ENCODE measurements at regions not wholly inside any gene's neighbourhood (a gene's known extent, or its start where the extent isn't known, plus 50 kb on each side); places are given as distances from the start of the nearest gene placed in this dataset.

DNA sequence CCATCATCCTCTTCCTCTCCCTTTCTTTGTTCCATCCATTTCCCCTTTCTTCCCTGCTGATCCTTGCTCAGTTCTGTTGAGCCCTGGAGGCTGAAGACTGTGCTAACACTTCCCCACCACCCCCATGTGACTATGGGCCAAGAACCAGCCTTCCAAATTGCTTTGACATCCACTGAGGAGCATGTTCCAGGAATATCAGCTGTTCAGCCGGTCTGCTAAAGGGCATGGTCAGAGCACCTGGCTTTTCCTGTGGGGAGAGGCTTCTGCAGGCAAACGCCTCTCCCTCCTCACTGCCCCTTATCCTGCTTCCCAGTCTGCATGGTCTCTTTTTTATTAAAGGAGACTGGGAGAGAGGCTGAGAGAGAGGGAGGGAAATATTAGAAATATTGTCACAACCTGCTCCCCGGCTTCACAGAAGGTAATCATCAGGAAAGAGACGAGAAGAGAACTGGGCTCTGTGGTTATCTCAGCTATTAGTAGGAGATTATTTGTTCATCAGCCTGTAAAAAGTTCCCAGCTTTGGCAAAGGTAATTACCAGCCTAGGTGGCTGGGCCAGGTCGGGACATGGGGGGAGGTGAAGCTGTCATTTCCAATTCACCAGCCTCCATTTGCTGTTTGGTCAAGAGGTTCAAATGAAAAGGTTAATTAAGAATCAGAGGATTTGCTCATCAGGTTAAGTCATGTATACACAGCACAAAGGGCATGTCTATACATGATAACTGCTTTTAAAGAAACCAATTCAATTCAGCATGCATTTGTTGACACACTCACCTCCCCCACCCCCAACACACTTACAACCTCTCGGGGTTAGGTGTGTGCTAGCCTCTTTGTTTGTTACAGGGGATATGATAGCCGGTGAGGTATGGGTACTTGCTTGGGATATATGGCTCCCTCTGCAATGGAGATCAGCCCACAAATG, 83.7 kb upstream of the CRHR1 start:
- no peak overlapping the region for H3K4me3 ChIP-seq
- H3K36me3 ChIP-seq (replicated peaks; ENCODE audit: insufficient read depth, low read depth) = no peaks in the 10 kb centered on the region
- H4K20me1 ChIP-seq (ENCODE audit: insufficient read depth, poor library complexity, severe bottlenecking) = no peaks in the 10 kb centered on the region
- H3K27me3 ChIP-seq = peaks cover 3% of the 10 kb centered on the region
- no peak for DNase-seq (ENCODE audit: low spot score)
- H3K4me2 ChIP-seq = no peak overlapping the region
- no peaks in the 10 kb centered on the region for H3K9me2 ChIP-seq (replicated peaks; ENCODE audit: insufficient read depth)
- TF ChIP-seq, protein P1, sequence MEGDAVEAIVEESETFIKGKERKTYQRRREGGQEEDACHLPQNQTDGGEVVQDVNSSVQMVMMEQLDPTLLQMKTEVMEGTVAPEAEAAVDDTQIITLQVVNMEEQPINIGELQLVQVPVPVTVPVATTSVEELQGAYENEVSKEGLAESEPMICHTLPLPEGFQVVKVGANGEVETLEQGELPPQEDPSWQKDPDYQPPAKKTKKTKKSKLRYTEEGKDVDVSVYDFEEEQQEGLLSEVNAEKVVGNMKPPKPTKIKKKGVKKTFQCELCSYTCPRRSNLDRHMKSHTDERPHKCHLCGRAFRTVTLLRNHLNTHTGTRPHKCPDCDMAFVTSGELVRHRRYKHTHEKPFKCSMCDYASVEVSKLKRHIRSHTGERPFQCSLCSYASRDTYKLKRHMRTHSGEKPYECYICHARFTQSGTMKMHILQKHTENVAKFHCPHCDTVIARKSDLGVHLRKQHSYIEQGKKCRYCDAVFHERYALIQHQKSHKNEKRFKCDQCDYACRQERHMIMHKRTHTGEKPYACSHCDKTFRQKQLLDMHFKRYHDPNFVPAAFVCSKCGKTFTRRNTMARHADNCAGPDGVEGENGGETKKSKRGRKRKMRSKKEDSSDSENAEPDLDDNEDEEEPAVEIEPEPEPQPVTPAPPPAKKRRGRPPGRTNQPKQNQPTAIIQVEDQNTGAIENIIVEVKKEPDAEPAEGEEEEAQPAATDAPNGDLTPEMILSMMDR (IDR thresholded peaks at IDR 0.05; ENCODE audit: poor library complexity) = no peak
- no peak for TF ChIP-seq EZH2 (IDR thresholded peaks at IDR 0.05; ENCODE audit: borderline replicate concordance)
- no peak for TF ChIP-seq EZH2phosphoT487 (IDR thresholded peaks at IDR 0.05; ENCODE audit: low read depth, severe bottlenecking, unreplicated experiment)
- no peaks in the 10 kb centered on the region for H3K9me3 ChIP-seq (ENCODE audit: low read depth)
- H2AFZ ChIP-seq = no peak overlapping the region
- H3K27ac ChIP-seq = no peak overlapping the region
- H3K79me2 ChIP-seq = no peaks in the 10 kb centered on the region
- no peaks in the 10 kb centered on the region for H3K4me1 ChIP-seq (ENCODE audit: insufficient read depth)
- 43% methylated on average over 7 of the region's 7 CpGs for WGBS (ENCODE audit: low lambda C conversion rate, missing lambda C conversion rate)

DNA sequence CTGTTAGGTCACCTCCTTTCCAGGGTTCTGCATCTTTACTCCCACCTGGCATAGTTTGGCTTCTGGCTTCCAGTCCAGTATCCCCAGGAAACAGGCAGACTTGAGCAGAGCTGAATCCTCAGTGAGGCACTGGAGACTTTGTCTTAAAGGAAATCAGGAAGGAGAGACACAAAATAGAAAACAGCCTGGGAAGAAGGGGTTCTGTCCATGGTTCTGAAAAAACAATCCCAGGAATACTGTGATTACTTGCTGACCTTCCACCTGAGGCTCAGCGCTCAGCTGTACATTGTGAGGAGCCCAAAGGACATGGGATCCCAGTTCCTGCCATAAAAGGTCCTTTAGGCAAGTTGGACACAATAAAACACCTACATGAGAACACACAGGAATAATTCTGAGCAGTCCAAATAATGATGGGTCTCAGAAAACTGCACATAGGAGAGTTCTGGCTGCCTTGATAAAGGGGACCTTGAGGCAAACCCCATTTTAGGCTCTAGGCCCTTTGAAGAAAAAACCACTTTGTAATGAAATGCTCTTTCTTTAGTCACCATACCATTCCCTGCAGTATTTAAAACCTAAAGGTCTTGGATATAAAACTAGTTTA, 81.4 kb upstream of the CRHR1 start:
- no peaks in the 10 kb centered on the region for H3K79me2 ChIP-seq
- no peak overlapping the region for H3K4me3 ChIP-seq
- H3K27ac ChIP-seq = no peak overlapping the region
- no peak overlapping the region for H2AFZ ChIP-seq
- H3K9me3 ChIP-seq (ENCODE audit: low read depth) = no peaks in the 10 kb centered on the region
- H3K9me2 ChIP-seq (replicated peaks; ENCODE audit: insufficient read depth) = no peaks in the 10 kb centered on the region
- peak; percentile 69 for DNase-seq (ENCODE audit: low spot score)
- no peak overlapping the region for H3K4me2 ChIP-seq
- 45% methylated on average over 1 of the region's 1 CpG for WGBS (ENCODE audit: low lambda C conversion rate, missing lambda C conversion rate)
- TF ChIP-seq, protein P1 (IDR thresholded peaks at IDR 0.05; ENCODE audit: poor library complexity) = no peak
- TF ChIP-seq EZH2 (IDR thresholded peaks at IDR 0.05; ENCODE audit: borderline replicate concordance) (no peak), EZH2phosphoT487 (IDR thresholded peaks at IDR 0.05; ENCODE audit: low read depth, severe bottlenecking, unreplicated experiment) (no peak)
- H4K20me1 ChIP-seq (ENCODE audit: insufficient read depth, poor library complexity, severe bottlenecking) = no peaks in the 10 kb centered on the region
- H3K4me1 ChIP-seq (ENCODE audit: insufficient read depth) = no peaks in the 10 kb centered on the region
- H3K36me3 ChIP-seq (replicated peaks; ENCODE audit: insufficient read depth, low read depth) = no peaks in the 10 kb centered on the region
- peaks cover under 1% of the 10 kb centered on the region for H3K27me3 ChIP-seq

DNA sequence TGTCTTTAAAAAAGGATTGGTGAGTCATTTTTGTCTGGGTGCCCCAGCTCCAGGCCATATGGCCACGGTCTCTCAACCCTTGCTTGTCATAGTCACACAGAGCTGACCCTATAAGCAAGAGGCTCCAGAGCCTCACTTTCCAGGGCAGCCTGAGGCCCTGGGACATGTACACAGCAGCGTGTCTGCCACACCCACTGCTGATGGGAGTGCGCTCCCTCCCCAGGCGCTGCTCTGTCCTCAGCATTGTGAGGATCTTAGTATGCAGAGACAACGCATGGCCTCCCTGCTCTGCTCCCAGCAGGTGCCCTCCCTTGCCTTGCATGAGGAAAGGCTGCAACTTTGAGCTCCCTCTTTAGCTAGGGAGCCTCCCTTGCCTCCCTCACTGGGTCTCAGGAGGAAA, 80.8 kb upstream of the CRHR1 start:
- TF ChIP-seq EZH2phosphoT487 (IDR thresholded peaks at IDR 0.05; ENCODE audit: low read depth, severe bottlenecking, unreplicated experiment) (no peak), EZH2 (IDR thresholded peaks at IDR 0.05; ENCODE audit: borderline replicate concordance) (no peak)
- TF ChIP-seq, protein P1 (IDR thresholded peaks at IDR 0.05; ENCODE audit: poor library complexity) = no peak
- Histone ChIP-seq H3K4me3 (no peak overlapping the region), H2AFZ (no peak overlapping the region), H3K79me2 (no peaks in the 10 kb centered on the region), H3K9me2 (replicated peaks; ENCODE audit: insufficient read depth) (no peaks in the 10 kb centered on the region), H3K4me2 (no peak overlapping the region), H3K36me3 (replicated peaks; ENCODE audit: insufficient read depth, low read depth) (no peaks in the 10 kb centered on the region), H3K27ac (no peak overlapping the region), H4K20me1 (ENCODE audit: insufficient read depth, poor library complexity, severe bottlenecking) (no peaks in the 10 kb centered on the region), H3K4me1 (ENCODE audit: insufficient read depth) (no peaks in the 10 kb centered on the region), H3K9me3 (ENCODE audit: low read depth) (no peaks in the 10 kb centered on the region), H3K27me3 (peaks cover 4% of the 10 kb centered on the region)
- WGBS (ENCODE audit: low lambda C conversion rate, missing lambda C conversion rate) = 49% methylated on average over 5 of the region's 5 CpGs
- DNase-seq (ENCODE audit: low spot score) = no peak
